ENCODE measurements at regions not wholly inside any gene's neighbourhood (a gene's known extent, or its start where the extent isn't known, plus 50 kb on each side); places are given as distances from the start of the nearest gene placed in this dataset.

DNA sequence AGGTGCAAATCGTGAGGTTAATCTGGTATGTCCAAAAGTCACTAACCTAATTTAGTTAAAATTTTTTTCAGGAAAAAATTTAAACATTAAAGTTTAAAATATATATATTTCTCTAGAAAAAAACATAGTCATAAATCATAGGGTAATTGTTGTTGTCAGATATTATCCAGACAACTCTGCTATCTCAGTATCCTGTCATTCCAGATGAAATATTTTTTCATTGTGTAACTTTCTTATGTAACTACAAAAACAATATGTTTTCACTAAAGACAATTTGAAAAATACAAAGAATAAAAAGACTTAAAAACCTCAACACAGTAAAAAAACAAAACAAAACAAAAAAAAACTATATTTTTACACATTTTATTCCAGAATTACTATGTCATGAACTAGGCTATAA lies 57.6 kb downstream of the TENT5A start:
- Histone ChIP-seq H3K4me3 (no peak overlapping the region), H3K4me1 (peaks cover 0 to 3% (median 0%) of the 10 kb centered on the region in 4 donors), H3K27ac (no peak overlapping the region), H3K36me3 (no peaks in the 10 kb centered on the region), H3K9me3 (no peaks in the 10 kb centered on the region), H3K27me3 (no peaks in the 10 kb centered on the region)
- TF ChIP-seq, protein P1, sequence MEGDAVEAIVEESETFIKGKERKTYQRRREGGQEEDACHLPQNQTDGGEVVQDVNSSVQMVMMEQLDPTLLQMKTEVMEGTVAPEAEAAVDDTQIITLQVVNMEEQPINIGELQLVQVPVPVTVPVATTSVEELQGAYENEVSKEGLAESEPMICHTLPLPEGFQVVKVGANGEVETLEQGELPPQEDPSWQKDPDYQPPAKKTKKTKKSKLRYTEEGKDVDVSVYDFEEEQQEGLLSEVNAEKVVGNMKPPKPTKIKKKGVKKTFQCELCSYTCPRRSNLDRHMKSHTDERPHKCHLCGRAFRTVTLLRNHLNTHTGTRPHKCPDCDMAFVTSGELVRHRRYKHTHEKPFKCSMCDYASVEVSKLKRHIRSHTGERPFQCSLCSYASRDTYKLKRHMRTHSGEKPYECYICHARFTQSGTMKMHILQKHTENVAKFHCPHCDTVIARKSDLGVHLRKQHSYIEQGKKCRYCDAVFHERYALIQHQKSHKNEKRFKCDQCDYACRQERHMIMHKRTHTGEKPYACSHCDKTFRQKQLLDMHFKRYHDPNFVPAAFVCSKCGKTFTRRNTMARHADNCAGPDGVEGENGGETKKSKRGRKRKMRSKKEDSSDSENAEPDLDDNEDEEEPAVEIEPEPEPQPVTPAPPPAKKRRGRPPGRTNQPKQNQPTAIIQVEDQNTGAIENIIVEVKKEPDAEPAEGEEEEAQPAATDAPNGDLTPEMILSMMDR (IDR thresholded peaks at IDR 0.05) = no peak
- TF ChIP-seq POLR2AphosphoS5 (IDR thresholded peaks at IDR 0.05) (no peak), POLR2A (IDR thresholded peaks at IDR 0.05) (no peak), EP300 (IDR thresholded peaks at IDR 0.05; ENCODE audit: low read depth) (no peak)
- DNase-seq = no peak
- 74 to 89% methylated on average over 1 of the region's 1 CpG for WGBS, 2 donors (ENCODE audit: low coverage in 1 of 2)
- intact Hi-C loops (cut with DNase I; ENCODE audit: low total_unique reads) (no loop called here), in situ Hi-C loops (cut with MboI; ENCODE audit: low pct_ligation_motif_present in 1 of 4, low pct_unique_long_range_greater_than_20kb in 1 of 4, low sequenced_read_pairs in 3 of 4) (no loop called here)

DNA sequence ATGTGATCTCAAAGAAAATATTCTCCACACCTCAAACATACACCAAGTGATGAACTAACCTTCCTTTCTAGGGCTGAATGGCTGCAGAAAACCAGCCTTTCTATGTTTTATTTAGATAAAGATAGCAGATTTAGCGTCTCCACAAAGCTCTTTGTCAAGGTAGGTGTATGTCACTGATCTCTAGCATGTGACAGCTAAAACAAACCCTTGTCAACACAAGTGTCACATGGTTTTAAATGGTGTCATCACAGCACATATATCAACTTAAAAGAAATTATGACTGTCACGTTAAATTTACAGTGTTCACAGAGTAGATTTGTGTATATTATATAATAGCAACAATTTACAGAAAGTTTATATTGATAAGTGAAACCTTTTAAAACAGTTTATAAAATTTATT lies 58.3 kb downstream of the TENT5A start:
- Histone ChIP-seq H3K4me1 (peaks cover 0 to 3% (median 0%) of the 10 kb centered on the region in 4 donors), H3K36me3 (no peaks in the 10 kb centered on the region), H3K27me3 (no peaks in the 10 kb centered on the region), H3K9me3 (no peaks in the 10 kb centered on the region), H3K27ac (no peak overlapping the region), H3K4me3 (no peak overlapping the region)
- DNase-seq = no peak
- no peak for TF ChIP-seq EP300 (IDR thresholded peaks at IDR 0.05; ENCODE audit: low read depth)
- no peak for TF ChIP-seq POLR2A (IDR thresholded peaks at IDR 0.05)
- no peak for TF ChIP-seq POLR2AphosphoS5 (IDR thresholded peaks at IDR 0.05)
- TF ChIP-seq, protein P1 (IDR thresholded peaks at IDR 0.05) = no peak
- 77 to 90% methylated on average over 1 to 2 of the region's 2 CpGs for WGBS, 2 donors (ENCODE audit: low coverage in 1 of 2)
- in situ Hi-C loops (cut with MboI; ENCODE audit: low pct_ligation_motif_present in 1 of 4, low pct_unique_long_range_greater_than_20kb in 1 of 4, low sequenced_read_pairs in 3 of 4) = no loop called here
- intact Hi-C loops (cut with DNase I; ENCODE audit: low total_unique reads) = no loop called here

DNA sequence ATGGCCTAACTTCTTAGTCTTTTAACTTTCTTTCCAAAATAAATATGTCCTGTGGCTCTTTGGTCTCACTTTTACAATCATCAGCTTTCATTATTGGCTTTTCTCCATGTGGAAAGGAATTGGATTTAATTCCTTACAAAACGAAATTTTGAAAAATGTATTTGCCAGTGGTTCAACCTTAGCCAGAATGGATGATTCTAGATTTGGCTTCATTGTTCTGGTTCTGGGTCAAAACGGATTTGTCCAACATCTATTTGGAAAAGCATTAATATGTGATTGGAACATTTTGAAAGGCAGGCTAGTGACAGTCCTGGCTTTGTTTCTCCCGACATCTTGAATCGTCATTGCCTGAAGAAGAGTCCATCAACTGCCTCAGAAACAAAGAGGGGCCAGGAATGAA lies 59.2 kb downstream of the TENT5A start:
- peaks cover 0 to 3% (median 0%) of the 10 kb centered on the region in 4 donors for H3K4me1 ChIP-seq
- no peaks in the 10 kb centered on the region for H3K36me3 ChIP-seq
- intact Hi-C loops (cut with DNase I; ENCODE audit: low total_unique reads) = no loop called here
- H3K27me3 ChIP-seq = no peaks in the 10 kb centered on the region
- DNase-seq = no peak
- H3K4me3 ChIP-seq = no peak overlapping the region
- no peak overlapping the region for H3K27ac ChIP-seq
- TF ChIP-seq POLR2AphosphoS5 (IDR thresholded peaks at IDR 0.05) (no peak), POLR2A (IDR thresholded peaks at IDR 0.05) (no peak), EP300 (IDR thresholded peaks at IDR 0.05; ENCODE audit: low read depth) (no peak)
- TF ChIP-seq, protein P1 (IDR thresholded peaks at IDR 0.05) = no peak
- WGBS, 2 donors (ENCODE audit: low coverage in 1 of 2) = 67% methylated on average over 4 of the region's 4 CpGs
- in situ Hi-C loops (cut with MboI; ENCODE audit: low pct_ligation_motif_present in 1 of 4, low pct_unique_long_range_greater_than_20kb in 1 of 4, low sequenced_read_pairs in 3 of 4) = no loop called here
- H3K9me3 ChIP-seq = no peaks in the 10 kb centered on the region

DNA sequence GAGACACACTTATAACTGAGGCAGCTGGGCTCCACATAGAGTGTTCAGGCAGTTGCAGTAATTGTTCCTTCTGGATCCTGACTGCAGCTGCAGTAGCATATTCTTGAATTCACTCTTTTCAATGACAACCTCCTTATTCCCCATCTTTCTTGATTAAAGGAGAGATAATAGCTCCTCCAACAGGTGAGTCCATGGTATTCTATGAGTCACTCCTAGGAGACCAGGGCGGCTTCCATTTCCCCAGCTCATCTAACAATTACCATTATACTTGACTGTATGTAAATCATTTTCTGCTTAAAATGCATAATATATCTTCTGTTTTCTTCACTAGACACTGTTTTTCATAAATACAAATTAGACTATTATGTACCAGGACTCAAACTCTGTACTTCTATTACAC lies 62.4 kb downstream of the TENT5A start:
- intact Hi-C loops (cut with DNase I; ENCODE audit: low total_unique reads) = no loop called here
- DNase-seq = no peak
- H3K4me1 ChIP-seq = no peaks in the 10 kb centered on the region
- TF ChIP-seq POLR2AphosphoS5 (IDR thresholded peaks at IDR 0.05) (no peak), POLR2A (IDR thresholded peaks at IDR 0.05) (no peak), EP300 (IDR thresholded peaks at IDR 0.05; ENCODE audit: low read depth) (no peak)
- TF ChIP-seq, protein P1 (IDR thresholded peaks at IDR 0.05) = no peak
- no peak overlapping the region for H3K4me3 ChIP-seq
- 75 to 97% methylated on average over 1 of the region's 1 CpG for WGBS, 2 donors (ENCODE audit: low coverage in 1 of 2)
- no peaks in the 10 kb centered on the region for H3K9me3 ChIP-seq
- H3K36me3 ChIP-seq = no peaks in the 10 kb centered on the region
- H3K27ac ChIP-seq = no peak overlapping the region
- H3K27me3 ChIP-seq = no peaks in the 10 kb centered on the region
- in situ Hi-C loops (cut with MboI; ENCODE audit: low pct_ligation_motif_present in 1 of 4, low pct_unique_long_range_greater_than_20kb in 1 of 4, low sequenced_read_pairs in 3 of 4) = no loop called here

Data from transverse colon (tissue), 4 donors.